Lower leg skin (tissue), 3 donors: ENCODE measurements at regions not wholly inside any gene's neighbourhood (a gene's known extent, or its start where the extent isn't known, plus 50 kb on each side); places are given as distances from the start of the nearest gene placed in this dataset.
"Not testable (repeated sequence)": the region's sequence is repeated elsewhere in the genome, so short reads cannot be mapped to it uniquely, and the experiment has no call there.

Experiments used
- CTCF ChIP-seq, 3 donors: fragments of 450-650 bp; IDR thresholded peaks; one replicate each; pipeline ENCODE4 v1.5.1; 2016; ENCODE audit warnings: antibody characterized with exemption in 3 of 3, mild to moderate bottlenecking in 3 of 3, moderate library complexity in 2 of 3
- POLR2A ChIP-seq, 2 donors: fragments of 450-650 bp; IDR thresholded peaks; one replicate each; pipeline ENCODE4 v1.6.1; 2016 to 2017; ENCODE audit warnings: antibody characterized with exemption in 2 of 2, mild to moderate bottlenecking in 1 of 2, moderate library complexity in 1 of 2

GRCh38 chr1:143502038-143502437 is 469.7 kb downstream of the FAM72C start:
- TF ChIP-seq POLR2A, CTCF (IDR thresholded peaks at IDR 0.05): not testable (repeated sequence)
